Activated T-cell treated with anti-CD3 and anti-CD28 coated beads, Interleukin-2, amount 50 U/mL, for 1 hour (primary cell): ENCODE measurements at regions not wholly inside any gene's neighbourhood (a gene's known extent, or its start where the extent isn't known, plus 50 kb on each side); places are given as distances from the start of the nearest gene placed in this dataset.

Experiments
- DNase-seq: peaks from one replicate; pipeline ENCODE4 v3.0.0-alpha.2; 2020

DNA sequence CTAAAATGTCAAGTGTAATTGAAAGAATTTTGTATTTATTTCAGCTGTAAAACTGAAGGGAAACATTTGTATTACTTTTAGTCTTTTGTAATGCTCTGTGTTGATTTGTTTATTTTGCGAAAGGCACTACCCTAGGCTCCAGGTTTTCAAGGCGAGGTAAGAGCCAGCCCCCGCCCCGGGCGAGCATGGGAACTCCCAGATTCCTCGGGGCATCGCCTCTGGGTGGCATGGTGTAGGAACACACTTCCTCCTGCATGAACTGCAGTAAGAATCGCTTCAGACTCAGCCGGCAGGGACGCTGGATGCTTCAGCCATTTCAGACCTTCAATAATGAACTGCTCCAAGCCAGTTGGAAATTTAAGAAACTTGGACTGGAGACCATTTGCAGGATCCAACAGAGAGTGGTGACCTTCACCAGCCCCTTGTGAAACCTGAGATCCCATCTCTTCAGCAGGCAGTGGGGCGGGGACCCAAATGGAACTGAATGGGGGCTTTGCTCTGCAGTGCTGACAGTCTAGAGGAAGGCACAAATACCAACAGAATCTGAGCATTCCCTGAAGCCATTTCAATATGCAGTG lies 544.3 kb upstream of the MGMT start:
- DNase-seq: no peak

DNA sequence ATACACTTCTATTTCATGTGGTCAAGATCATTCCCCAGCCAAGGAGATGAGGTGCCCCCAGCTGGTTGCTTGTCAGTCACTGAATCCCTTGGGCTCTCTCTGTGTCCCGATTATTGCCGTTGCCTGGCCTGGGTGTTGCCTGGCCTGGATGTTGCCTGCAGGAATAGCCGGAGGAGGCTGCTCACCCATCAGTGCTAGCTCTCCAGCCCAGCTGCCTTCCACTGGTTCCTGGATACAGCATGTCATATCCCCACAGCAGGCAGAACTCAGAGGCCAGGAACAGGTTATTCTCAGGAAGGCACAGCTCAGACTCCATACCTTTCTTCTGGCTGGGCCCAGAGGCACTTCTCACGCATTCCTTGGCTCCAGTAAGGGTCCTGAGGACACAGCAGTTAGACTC lies 542.1 kb upstream of the MGMT start:
- no peak for DNase-seq

DNA sequence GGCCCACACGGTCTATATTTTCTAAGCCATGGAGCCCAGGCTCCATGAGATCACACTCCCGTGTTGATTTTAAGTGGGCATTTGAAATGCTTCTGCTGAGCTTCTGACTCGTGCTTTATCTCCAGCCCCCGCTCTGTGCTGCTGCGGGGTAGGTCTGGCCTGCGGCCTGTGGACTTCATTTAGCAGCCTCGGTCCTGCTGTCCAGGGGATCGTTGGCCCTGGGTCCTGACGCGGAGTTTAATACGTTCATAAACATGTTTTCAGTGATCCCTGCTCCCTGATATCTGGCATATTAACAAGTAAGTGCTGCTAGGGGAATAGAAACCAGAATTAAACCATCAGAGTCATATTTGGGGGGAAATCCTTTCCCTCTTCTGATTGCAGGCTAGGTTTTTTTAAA lies 540.3 kb upstream of the MGMT start:
- no peak for DNase-seq

DNA sequence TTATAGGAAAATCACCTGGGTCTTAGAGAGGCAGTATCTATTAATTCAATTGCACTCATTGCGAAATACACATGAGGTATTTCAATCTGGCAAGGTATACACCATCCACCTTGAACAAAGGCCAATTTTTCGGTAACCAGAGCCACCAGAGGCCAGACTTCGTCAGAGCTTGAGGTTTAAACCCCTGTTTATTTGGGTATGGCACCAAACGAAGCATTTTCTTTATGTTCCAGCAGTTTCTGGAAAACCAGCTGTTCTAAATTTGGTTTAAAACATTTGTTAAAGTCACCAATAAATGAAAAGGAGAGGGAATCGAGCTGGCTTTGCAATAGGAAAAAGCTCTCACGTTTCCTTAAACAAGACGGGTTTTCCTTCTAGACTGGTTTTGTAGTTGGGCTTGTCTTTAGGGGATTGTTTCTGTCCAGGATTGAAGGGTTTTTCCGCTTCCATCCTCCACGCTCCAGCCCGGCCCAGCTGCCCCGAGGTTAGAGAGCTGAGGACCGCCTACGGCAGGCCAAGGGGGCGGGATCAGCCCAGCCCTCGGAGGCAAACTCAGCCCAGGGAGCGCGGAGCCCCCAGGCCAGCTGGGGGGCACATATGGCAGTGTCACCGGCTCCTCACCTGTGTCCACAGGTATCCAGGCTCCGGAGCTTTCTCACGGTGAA lies 539.4 kb upstream of the MGMT start:
- no peak for DNase-seq

DNA sequence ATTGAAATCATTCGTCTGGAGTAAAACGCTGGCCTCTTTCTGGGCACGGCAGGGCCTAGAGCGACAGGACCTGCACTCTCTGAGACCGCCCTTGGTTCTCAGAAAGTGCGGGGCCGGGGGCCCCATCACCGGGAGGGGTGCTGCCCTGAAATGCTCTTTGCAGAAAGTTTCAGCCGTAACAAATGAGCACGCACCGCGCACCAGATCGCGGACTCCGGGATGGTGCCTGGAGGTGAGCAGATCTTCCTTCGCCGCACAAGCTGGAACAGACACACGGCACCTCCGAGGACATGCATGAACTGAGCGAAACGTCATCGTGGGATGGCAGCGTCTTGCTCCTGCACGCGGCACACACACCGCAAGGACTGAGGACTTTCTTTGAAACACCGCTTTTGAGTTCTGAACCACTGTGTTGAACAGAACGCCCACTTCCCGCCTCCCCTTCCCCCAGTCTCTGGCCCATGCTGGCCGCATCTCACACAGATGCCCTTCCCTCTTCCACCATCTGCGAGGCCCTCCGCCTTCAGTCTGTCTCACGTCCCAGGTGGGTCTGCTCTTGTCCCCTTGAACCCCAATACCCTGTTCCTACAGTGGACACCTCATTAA lies 538.7 kb upstream of the MGMT start:
- no peak for DNase-seq

DNA sequence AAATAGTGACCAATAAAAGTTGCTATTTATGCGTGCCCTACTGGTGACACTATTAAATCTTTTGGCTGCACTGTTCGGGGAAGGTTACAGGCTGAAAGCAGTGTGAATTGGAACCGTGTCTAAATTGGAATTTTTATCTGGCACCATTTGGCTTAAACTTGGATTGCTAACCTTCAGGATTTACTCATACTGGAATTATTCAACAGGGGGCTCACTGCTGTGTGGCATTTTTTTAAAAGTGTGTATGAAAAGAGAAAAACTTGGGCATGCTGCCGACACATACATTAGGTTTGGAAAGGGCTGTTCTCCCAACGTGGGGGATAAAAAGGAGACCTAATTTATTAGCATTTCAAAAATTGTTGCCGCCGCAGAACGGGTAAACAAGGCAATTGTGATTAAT lies 537.9 kb upstream of the MGMT start:
- DNase-seq: no peak

DNA sequence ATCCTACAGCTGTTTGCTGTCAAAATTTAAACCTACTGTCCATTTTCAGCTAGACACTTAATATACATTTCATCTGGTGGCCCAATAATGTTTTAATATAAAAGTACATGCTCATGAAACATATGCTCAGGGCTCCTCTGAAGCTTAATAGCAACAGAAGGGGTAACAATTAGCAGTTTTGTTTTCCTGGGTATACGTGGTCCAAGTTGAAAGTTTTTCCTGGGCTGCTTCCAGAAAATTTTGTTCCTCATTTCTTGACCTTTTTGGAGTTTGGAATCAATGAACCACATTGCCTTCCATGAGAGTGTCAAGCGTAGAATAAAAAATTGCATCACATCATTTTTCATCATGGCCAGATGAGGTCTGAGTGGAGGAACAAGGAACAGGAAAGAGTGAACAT lies 537.3 kb upstream of the MGMT start:
- DNase-seq: no peak

DNA sequence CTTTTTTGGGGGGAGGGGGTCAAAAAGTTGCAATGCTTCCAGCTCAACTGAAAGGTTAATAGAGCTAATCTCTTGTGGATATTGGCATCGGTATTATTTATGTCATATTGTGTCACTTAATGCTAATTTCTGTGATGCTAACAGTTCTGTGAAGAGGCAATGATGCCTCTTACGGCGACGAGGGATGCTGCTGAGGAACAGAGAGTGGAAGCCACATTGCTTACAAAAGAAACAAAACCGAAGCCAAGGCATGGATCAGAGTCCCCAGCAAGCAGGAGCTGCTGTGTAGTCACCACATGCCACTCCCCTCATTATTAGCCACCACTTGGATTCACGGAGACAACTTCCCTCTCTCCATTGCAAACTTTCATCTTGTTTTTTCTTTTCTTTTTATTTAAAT lies 536.5 kb upstream of the MGMT start:
- no peak for DNase-seq

DNA sequence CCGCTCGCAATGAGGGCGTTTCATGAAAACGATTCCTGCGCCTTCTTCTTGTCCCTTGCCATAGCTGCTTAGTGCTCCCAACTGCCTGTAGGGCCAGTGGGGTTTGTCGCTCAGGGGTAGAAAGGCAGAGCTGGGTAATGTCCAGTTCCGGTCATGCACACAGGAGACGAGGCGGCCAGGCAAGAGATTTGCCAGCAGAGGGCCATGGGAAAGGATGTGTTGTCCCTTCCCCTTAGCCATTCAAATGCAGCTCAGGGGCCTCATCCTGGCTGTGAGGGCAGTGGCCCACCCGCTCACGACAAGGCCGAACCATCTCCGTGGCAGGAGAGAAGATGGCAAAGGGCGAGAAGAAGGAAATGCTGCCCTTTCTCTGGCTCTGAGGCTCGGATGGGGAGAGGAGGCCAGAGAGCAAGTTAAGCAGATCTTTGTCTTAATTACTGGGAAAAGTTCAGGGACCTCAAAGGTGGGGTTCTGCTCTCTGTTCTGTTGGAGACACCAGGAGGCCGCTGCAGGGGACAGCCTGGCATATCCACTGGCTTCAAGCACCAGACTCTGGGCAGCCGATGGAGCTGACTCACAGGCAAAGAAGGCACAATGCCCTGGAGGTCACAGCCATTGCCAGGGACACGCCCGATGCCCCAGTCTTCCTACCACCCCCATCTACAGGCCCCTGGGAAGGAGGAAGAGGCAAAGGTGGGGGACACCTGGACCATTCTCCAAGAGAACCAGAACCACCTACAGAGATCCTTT lies 534.8 kb upstream of the MGMT start:
- DNase-seq: no peak

DNA sequence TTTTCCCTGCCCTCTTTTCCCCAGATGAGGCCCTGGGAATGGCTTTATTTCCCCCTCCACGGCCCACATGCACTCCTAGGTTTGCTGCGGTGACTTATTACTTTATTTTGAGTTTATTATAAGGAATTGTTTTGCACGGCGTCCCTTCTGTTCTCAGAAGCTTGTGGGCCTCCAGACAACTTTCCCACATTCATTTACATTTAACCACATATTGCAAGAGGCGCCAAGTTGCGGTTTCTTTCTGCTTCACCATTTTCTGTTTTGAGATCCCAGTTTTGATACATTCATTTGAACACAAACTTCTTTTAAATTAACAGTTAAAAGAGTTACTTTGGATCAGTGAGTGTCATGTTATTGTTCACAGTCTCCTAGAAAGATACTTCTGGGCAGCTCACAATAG lies 532.5 kb upstream of the MGMT start:
- no peak for DNase-seq

DNA sequence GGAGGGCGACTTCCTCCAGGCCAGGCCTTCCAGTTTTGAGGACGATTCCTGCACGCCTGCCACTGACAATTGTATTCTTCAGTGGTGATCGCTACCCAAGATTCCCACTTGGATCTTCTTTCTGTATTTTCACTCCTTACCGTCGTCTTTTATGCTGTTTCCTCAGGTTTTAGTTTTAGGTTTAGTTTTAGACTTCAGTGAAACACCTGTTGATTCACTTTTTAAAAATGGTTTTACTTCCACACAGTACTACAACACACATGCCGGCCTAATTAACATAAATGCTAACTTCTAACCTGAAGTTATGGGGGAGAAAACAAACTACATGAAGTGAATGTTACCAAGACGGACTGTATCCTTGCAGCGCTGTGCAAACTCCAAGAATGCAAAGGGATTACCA lies 530.6 kb upstream of the MGMT start:
- no peak for DNase-seq

DNA sequence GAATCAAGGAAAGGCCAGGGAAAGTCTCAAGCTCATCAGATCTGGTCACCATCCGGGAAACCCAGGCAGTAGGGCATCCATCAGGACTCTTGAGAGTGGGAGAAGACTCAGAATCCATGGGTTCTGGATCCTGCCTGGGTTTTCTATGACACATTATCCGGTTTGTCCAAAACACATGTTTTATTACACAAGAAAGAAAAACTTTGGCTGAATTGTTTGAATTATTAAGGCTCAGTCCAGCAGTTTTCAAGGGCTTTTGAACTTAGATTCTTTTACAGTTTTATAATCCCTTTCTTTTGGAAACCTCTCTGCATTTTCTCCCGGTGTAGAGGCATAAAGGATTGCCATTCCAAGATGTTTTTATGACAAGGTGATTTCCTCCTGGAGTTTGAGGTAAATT lies 528.5 kb upstream of the MGMT start:
- DNase-seq: no peak

DNA sequence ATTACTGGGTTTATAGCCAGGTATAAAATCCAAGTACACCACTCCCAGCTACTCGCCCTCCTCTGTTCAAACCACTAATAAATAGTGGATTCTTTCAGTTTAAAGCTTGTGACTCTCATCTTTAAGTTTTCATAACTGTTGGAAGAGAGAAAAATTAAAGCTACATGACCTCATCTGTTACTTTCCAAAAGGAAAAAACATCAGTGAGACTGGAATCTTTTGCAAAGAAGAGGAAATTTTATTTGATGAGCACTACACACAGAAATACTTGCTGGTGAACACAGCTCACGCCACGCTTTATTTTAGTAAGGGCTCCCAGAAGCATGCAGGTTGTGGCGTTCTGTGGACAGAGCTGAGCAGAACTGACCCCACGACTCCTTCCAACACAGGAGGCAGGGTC lies 527.0 kb upstream of the MGMT start:
- no peak for DNase-seq

DNA sequence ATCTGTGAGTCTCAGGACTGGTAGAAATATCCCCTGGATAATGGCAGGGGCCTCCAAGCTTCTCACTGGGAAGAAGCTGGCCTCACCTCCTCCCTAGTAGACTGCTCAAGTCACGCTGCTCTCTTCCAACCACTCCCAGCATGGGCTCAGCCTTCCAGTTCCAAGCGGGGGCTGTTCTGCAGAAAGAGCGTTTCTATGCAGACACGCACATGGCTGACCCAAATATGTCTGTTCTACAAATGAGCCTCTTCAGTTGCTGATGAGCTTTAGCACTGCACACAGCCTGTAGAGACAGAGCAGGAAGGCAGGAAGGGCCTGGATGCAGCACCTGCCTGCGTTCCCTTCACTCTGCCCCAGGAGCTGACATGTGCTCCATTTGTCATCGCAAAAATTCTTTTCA lies 523.9 kb upstream of the MGMT start:
- no peak for DNase-seq

DNA sequence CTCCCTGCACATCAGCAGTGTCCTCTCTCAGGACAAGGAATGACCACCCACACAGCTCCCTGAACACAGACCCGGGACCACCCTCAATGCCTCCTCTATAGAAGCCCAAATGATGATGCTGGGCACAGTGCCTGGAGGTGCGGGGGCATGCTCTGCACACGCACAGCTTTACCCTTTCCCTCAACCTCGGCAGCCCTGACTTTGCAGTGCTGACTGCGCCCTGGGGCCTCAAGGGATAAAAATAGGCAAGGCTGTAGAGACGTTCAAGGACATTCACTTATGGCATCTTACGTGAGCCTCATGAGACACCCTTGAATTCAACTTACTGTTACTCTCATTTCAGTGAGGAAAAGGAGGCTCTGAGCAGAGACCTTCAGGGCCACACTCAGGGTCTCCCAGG lies 521.6 kb upstream of the MGMT start:
- DNase-seq: no peak

DNA sequence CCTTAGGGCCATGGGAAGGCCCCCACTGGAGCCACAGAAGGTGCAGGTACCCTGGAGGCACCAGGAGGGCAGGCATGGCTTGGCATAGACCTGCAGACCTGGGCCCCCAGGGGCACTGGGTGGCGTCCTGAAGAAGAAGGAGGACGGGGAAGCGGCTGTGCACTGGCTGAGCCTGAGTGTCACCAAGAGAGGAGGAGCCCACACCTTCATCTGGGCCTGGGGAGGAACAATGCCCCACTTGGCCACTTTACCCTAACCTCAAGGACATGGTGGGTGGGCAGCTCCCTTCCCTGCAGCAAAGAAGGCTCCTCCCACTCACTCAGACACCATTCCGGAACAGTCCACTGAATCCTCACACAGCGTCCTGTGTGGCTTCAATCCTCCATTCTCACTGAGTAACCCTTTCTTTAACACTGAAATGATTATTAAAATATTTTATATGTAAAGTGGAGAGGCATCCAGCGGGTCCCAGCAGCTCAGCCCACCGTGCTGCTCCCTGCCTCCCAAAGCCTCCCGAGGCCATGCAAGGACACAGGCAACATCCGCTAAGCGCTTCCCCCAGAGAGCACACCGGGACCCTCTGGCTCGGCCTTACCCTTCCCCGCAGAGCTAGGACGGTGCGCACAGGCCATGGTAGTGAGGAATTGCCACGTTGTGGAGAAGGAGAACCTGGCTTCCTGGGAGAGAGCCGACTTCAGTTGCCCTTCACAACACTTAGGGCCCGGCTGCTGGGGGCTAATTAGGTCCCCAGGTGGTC lies 516.7 kb upstream of the MGMT start:
- DNase-seq: no peak

DNA sequence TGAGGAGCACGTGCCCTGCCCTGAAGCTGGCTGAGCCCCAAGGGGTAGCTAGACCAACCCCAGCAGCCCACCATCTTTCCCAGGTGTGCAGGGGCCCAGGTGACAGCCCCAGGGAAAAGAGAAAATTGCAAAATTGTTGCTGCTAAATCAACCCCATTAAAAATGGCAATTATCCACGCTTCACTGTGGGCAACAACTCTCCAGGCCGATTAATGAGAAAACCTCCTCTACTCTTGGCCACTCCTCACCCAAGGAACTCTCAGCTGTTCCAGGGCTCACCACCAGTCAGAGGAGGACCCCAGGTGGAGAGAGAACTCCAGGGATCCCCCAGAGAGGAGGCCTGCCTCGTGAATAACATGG lies 516.1 kb upstream of the MGMT start:
- no peak for DNase-seq

DNA sequence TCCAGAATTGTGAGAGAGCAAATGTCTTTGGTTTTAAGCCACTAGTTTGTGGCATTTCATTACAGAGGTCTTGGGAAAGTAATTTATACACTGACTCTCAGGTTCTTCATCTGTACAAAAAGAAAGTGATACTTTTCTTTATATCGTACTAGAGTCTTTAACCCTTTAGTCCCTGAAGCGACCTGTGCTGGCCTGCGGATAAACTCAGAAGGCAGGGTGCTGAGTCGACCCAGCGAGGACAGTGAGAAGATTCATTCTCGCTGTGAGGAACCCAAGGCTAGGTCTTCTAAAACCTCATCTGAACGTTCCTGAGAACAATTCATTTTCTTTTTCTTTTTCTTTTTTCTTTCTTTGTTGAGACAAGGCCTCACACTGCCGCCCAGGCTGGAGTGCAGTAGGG lies 514.2 kb upstream of the MGMT start:
- DNase-seq: no peak

DNA sequence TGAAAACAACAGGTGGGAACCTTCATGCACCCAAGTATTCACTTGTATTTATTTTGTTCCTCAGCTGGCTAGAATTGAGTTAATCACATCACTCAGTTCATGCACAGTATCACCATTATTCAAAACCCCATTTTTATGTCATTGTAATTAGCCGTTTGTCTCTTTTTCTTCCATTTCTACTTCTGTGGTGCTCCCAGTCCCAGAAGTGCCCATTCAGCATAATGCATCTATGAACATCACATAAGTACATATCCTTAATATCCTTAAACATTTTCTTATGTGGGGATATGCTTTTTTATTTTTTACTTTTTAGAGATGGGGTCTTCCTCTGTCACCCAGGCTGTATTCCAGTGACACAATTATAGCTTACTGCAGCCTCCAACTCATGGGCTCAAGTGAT lies 510.9 kb upstream of the MGMT start:
- DNase-seq: no peak

DNA sequence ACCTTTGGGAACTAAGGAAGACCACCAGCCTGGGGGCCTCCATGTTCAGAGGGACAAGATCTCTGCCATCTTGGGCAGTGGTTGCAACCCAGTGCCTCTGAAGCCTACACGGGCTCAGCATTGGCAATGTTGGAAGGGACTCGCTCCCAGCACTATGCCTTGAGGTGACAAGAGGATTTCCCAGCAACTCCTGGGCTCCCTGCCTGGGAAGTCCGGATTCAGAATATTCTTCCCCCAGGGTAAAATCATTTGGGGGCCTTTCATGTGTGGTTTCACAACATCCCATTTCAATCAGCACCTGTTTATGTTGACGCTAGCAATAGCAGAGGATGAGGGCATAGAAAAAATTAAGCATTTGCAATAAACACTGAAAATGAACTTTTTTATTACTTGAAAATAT lies 509.8 kb upstream of the MGMT start:
- no peak for DNase-seq

DNA sequence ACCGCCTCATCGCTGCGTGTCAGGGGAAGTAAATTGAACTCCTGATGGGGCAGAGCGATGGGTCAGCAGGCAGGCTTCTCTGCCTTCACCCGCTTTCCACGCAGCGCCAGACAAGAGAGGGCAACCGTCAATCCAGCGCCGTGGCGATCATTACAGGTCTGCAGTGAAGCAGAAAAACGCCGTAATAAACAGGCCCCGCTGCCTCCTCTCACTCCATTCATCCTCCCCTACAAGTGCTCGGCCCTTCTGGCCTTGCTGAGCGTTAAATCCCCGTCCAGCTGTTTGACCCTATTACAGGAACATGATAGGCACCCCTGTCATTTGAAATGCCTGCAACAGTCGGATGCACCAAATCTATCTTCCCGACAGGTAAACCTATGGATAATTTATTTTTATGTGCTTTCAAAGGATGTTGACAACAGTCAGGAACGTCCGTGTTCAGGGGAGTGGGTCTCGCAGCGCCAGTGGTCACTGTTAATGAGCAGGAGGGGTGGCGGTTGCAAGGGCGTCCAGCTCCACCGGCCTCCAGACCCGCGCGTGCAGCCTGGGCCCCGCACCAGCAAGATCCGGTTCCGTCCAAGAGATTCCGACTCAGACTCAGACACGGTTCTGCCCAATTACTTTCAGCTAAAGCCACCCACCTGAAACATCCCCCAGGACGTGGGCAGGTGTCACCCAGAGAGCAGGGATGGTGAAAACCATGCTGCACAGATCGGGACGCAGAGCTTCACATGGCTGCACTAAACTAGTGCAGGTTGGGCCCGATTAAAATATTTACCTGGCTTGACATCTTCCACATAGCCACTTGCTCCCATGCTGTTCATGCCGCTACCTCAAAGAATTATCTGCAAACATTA lies 508.0 kb upstream of the MGMT start:
- DNase-seq: no peak

DNA sequence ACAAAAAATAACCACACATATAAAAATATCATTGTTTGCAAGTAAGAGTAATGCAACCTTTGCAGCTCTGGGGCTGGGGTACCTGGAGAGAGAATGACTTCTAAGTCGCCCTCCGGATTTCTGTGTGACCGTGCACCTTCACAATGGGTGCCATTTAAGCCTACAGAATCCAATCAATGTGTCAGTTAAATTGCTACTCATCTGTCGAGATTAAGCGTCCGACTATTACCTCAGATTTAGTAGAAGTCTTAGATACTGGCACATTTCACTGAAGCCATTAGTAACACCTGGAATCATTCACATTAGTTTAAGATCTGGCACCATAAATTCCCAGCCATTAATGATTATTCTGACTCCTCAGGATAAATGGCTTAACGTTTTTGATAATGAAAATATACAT lies 507.3 kb upstream of the MGMT start:
- no peak for DNase-seq

DNA sequence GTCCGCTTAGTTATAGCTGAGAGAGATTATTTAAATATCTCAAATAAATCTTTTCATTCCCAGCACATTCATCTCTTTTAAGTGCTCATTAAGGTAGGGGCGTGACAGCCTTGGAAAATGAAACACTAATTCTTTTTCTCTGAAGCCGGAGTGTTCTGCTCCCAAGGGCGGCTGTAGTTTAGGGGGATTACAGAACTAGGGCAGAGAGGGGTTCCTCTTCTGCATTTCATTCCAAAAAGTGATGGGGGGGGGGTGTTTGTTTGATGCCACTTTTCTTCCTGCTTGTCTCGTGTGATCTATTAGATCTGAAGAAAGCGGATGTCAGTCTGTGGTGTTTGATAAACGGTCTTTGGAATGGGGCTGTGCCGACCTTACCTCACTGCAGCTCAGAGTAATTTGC lies 506.5 kb upstream of the MGMT start:
- DNase-seq: no peak
